ENCODE measurements at regions not wholly inside any gene's neighbourhood (a gene's known extent, or its start where the extent isn't known, plus 50 kb on each side); places are given as distances from the start of the nearest gene placed in this dataset. TPM values are rescaled to one million over a fixed set of nuclear protein-coding genes. Genes with fewer than 3 reads are reported as not detected.

DNA sequence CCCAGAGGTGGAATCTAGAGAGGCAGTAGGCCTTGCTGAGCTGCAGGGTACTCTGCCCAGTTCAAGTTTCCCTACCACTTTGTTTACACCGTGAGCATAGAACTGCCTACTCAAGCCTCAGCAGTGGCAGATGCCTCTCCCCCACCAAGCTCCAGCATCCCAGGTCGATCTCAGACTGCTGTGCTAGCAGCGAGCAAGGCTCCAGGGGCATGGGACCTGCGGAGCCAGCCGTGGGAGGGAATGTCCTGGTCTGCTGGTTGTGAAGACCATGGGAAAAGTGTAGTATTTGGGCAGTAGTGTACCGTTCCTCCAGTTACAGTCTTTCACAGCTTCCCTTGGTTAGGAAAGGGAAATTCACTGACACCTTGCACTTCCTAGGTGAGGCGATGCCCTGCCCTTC is 50.6 kb upstream of the FSIP2 start:
- no TSS peak for BruUV-seq (replicated peaks)
- POLR2A ChIA-PET = no interaction called here
- H3K27me3 ChIP-seq (ENCODE audit: control insufficient read depth in 2 of 2, insufficient read depth in 2 of 2, low read length in 2 of 2) = no peaks in the 10 kb centered on the region
- H2AFZ ChIP-seq (ENCODE audit: low read depth, low read length) = no peak overlapping the region
- intact Hi-C loops (cut with micrococcal nuclease) = no loop called here
- no peaks in the 10 kb centered on the region for H3K4me1 ChIP-seq (ENCODE audit: control insufficient read depth, extremely low read depth, insufficient read depth, low read length)
- H3K27ac ChIP-seq (ENCODE audit: insufficient read depth, low read depth, low read length) = no peak overlapping the region
- H3K79me2 ChIP-seq (ENCODE audit: control insufficient read depth, insufficient read depth, low read length) = no peaks in the 10 kb centered on the region
- H3K9me3 ChIP-seq (replicated peaks; ENCODE audit: control insufficient read depth, insufficient read depth, low read length) = no peaks in the 10 kb centered on the region
- no peaks in the 10 kb centered on the region for H4K20me1 ChIP-seq (replicated peaks; ENCODE audit: control insufficient read depth, extremely low read depth, insufficient read depth, low read length)
- no peak for DNase-seq (ENCODE audit: low read depth, low spot score)
- no peaks in the 10 kb centered on the region for H3K36me3 ChIP-seq (ENCODE audit: control insufficient read depth in 2 of 2, extremely low read depth in 1 of 2, insufficient read depth in 2 of 2, low read length in 2 of 2)
- H3K9ac ChIP-seq (replicated peaks; ENCODE audit: extremely low read depth, insufficient read depth, low read length) = no peak overlapping the region
- H3K4me3 ChIP-seq (replicated peaks in 1 of 3; ENCODE audit: insufficient read depth in 1 of 3, low read depth in 1 of 3, low read length in 3 of 3) = no peak overlapping the region
- no peaks in the 10 kb centered on the region for H3K9me1 ChIP-seq (replicated peaks; ENCODE audit: control insufficient read depth, extremely low read depth, insufficient read depth, low read length)
- CTCF ChIA-PET = no interaction called here
- dilution Hi-C loops (cut with MboI; ENCODE audit: extremely low pct_ligation_motif_present, low sequenced_read_pairs) = no loop called here
- TF ChIP-seq JUN (IDR thresholded peaks at IDR 0.05; ENCODE audit: borderline replicate concordance, insufficient read depth, insufficient read length, low read depth) (no peak), POLR2A (IDR thresholded peaks at IDR 0.05; ENCODE audit: low read depth, low read length) (no peak), EZH2 (IDR thresholded peaks at IDR 0.05; ENCODE audit: borderline replicate concordance, low read depth, low read length, severe bottlenecking) (no peak), GATA2 (IDR thresholded peaks at IDR 0.05; ENCODE audit: insufficient read depth, insufficient read length, low read depth, low read length) (no peak), POLR2AphosphoS5 (IDR thresholded peaks at IDR 0.05; ENCODE audit: insufficient read depth, low read depth, low read length) (no peak), MYC (IDR thresholded peaks at IDR 0.05; ENCODE audit: low read depth, low read length) (no peak), FOS (IDR thresholded peaks at IDR 0.05; ENCODE audit: borderline replicate concordance, insufficient read depth, low read length) (no peak)
- TF ChIP-seq, protein P1, sequence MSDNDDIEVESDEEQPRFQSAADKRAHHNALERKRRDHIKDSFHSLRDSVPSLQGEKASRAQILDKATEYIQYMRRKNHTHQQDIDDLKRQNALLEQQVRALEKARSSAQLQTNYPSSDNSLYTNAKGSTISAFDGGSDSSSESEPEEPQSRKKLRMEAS (IDR thresholded peaks at IDR 0.05; ENCODE audit: insufficient read depth, insufficient read length) = no peak
- TF ChIP-seq, protein P2, sequence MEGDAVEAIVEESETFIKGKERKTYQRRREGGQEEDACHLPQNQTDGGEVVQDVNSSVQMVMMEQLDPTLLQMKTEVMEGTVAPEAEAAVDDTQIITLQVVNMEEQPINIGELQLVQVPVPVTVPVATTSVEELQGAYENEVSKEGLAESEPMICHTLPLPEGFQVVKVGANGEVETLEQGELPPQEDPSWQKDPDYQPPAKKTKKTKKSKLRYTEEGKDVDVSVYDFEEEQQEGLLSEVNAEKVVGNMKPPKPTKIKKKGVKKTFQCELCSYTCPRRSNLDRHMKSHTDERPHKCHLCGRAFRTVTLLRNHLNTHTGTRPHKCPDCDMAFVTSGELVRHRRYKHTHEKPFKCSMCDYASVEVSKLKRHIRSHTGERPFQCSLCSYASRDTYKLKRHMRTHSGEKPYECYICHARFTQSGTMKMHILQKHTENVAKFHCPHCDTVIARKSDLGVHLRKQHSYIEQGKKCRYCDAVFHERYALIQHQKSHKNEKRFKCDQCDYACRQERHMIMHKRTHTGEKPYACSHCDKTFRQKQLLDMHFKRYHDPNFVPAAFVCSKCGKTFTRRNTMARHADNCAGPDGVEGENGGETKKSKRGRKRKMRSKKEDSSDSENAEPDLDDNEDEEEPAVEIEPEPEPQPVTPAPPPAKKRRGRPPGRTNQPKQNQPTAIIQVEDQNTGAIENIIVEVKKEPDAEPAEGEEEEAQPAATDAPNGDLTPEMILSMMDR (IDR thresholded peaks at IDR 0.05; ENCODE audit: extremely low read depth in 1 of 2, insufficient read depth in 1 of 2, low read depth in 1 of 2, low read length in 2 of 2) = no peak
- no peak overlapping the region for H3K4me2 ChIP-seq (ENCODE audit: insufficient read depth, low read length)
- no peak for FAIRE-seq

Small RNAs in the stretch of these regions (small RNA-seq; reads per million reads assigned to genes)
- not detected for gene RF00096 (ENCODE audit: insufficient read depth, insufficient read length, low read depth, low replicate concordance)

Measured in endothelial cell of umbilical vein (primary cell).